ENCODE measurements at regions not wholly inside any gene's neighbourhood (a gene's known extent, or its start where the extent isn't known, plus 50 kb on each side); places are given as distances from the start of the nearest gene placed in this dataset.
A peak's percentile ranks its signal among the peaks of the same experiment; 100 is the strongest.

DNA sequence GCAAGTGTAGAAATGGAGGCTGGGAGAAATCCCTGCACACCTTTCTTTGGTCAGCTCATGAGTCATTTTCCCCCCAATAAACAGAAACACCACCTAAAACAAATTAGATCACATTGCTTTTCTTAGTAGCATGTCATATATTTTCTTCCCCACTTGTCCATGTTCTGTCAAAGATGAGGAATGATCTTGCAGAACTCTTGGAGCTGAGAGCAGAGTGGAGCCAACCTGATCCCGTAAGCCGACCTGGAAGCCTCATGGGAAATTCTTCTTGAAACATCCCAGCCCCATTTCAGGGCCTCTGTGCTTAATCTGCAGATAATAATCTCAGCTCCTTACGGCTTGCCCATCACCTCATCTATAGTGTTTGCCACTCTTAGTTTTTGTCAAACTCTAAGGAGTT is 284.6 kb upstream of the ELAC2 start:
- no peak for TF ChIP-seq SIN3A (IDR thresholded peaks at IDR 0.05; ENCODE audit: borderline replicate concordance, insufficient read depth, low read length)
- TF ChIP-seq POLR2AphosphoS5 (IDR thresholded peaks at IDR 0.05; ENCODE audit: low read depth, low read length) = no peak

DNA sequence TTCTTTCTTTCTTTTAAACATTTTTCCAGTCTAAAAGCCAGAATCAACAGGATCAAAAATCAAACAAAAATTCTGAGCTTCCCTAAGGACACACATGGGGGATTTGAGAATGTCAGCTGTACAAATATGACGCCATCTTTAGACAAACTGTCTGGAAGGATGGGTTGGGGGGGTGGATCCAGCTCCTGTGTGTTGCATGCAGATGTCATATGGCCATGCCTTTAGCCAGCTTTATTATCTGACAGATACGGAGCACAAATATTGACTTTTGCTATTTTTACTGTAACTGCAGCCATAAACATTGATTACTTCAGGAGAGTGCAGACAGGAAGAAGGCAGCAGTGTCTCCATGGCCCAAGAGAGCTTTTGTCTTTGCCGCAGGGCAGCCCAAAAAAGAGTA is 279.4 kb upstream of the ELAC2 start:
- TF ChIP-seq SIN3A (IDR thresholded peaks at IDR 0.05; ENCODE audit: borderline replicate concordance, insufficient read depth, low read length) (peak; percentile 35; the same call in 1 of the 2 replicates), FOXP2 (optimal IDR thresholded peaks at IDR 0.05; ENCODE audit: borderline replicate concordance, extremely low read depth, extremely low read length, insufficient read depth) (no peak)

DNA sequence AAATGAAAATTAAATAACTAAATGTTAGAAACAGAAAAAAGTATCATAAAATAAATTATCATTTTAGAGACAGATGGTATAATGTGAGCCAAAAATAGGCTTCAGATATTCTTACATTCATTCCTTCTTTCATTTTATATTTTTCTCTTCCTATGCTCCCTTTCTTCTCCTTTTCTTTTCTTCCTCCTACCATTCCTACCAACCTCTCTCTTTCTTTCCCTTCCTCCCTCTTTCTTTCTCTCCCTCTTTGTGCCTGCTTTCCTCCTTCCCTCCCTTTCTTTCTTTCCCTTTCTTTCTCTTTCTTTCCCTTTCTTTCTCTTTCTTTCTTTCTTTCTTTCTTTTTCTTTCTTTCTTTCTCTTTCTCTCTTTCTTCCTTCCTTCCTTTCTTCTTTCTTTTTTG is 275.6 kb upstream of the ELAC2 start:
- TF ChIP-seq FOXP2 (optimal IDR thresholded peaks at IDR 0.05; ENCODE audit: borderline replicate concordance, extremely low read depth, extremely low read length, insufficient read depth) = no peak
- no peak for TF ChIP-seq POLR2AphosphoS5 (IDR thresholded peaks at IDR 0.05; ENCODE audit: low read depth, low read length)
- no peak for TF ChIP-seq TAF1 (IDR thresholded peaks at IDR 0.05; ENCODE audit: borderline replicate concordance, insufficient read depth, low read length)

DNA sequence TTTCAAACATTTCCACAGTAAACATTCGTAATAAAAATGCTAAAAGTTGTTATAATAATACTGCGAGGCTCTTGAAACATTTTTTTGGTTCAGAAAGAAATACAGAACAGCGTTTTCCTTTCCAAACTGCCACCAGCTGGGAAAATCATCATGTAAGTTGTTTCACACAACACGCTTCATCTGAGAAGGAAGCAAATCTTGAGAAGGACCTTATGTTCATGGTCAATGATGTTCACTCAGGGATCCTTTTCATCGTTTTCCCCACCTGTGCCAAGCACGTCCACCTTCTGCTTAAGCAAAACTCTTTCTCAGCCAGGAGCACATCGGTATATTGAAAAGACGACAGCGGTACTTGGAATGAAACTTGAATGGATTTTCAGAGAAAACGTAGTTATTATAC is 274.5 kb upstream of the ELAC2 start:
- TF ChIP-seq FOXP2 (optimal IDR thresholded peaks at IDR 0.05; ENCODE audit: borderline replicate concordance, extremely low read depth, extremely low read length, insufficient read depth) (no peak), POLR2AphosphoS5 (IDR thresholded peaks at IDR 0.05; ENCODE audit: low read depth, low read length) (no peak), TAF1 (IDR thresholded peaks at IDR 0.05; ENCODE audit: borderline replicate concordance, insufficient read depth, low read length) (no peak), SIN3A (IDR thresholded peaks at IDR 0.05; ENCODE audit: borderline replicate concordance, insufficient read depth, low read length) (no peak)
- TF ChIP-seq, protein P1, sequence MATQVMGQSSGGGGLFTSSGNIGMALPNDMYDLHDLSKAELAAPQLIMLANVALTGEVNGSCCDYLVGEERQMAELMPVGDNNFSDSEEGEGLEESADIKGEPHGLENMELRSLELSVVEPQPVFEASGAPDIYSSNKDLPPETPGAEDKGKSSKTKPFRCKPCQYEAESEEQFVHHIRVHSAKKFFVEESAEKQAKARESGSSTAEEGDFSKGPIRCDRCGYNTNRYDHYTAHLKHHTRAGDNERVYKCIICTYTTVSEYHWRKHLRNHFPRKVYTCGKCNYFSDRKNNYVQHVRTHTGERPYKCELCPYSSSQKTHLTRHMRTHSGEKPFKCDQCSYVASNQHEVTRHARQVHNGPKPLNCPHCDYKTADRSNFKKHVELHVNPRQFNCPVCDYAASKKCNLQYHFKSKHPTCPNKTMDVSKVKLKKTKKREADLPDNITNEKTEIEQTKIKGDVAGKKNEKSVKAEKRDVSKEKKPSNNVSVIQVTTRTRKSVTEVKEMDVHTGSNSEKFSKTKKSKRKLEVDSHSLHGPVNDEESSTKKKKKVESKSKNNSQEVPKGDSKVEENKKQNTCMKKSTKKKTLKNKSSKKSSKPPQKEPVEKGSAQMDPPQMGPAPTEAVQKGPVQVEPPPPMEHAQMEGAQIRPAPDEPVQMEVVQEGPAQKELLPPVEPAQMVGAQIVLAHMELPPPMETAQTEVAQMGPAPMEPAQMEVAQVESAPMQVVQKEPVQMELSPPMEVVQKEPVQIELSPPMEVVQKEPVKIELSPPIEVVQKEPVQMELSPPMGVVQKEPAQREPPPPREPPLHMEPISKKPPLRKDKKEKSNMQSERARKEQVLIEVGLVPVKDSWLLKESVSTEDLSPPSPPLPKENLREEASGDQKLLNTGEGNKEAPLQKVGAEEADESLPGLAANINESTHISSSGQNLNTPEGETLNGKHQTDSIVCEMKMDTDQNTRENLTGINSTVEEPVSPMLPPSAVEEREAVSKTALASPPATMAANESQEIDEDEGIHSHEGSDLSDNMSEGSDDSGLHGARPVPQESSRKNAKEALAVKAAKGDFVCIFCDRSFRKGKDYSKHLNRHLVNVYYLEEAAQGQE (IDR thresholded peaks at IDR 0.05; ENCODE audit: insufficient read depth in 1 of 2, low read depth in 2 of 2, low read length in 2 of 2) = no peak

DNA sequence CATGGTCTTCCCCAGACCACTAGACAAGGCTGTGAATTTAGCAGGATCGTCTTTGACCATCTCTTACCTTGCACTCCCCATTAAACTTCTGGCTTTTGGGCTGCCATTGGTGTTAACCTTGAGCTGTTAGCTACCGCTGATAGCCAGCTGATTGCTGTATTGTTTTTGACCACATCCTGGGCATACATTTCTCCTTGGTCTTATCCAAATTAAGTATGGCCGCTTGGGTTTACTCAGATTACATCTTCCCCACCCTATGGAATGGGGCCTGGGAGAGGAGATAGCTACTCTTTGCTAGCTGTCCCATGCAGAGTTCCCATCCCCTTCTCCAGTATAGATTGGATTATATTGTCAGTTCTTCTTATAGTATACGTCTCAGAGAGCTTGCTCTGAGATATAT is 270.4 kb upstream of the ELAC2 start:
- TF ChIP-seq, protein P1 (IDR thresholded peaks at IDR 0.05; ENCODE audit: insufficient read depth in 1 of 2, low read depth in 2 of 2, low read length in 2 of 2) = no peak
- TF ChIP-seq POLR2AphosphoS5 (IDR thresholded peaks at IDR 0.05; ENCODE audit: low read depth, low read length) (no peak), TAF1 (IDR thresholded peaks at IDR 0.05; ENCODE audit: borderline replicate concordance, insufficient read depth, low read length) (no peak), FOXP2 (optimal IDR thresholded peaks at IDR 0.05; ENCODE audit: borderline replicate concordance, extremely low read depth, extremely low read length, insufficient read depth) (no peak), SIN3A (IDR thresholded peaks at IDR 0.05; ENCODE audit: borderline replicate concordance, insufficient read depth, low read length) (no peak)

DNA sequence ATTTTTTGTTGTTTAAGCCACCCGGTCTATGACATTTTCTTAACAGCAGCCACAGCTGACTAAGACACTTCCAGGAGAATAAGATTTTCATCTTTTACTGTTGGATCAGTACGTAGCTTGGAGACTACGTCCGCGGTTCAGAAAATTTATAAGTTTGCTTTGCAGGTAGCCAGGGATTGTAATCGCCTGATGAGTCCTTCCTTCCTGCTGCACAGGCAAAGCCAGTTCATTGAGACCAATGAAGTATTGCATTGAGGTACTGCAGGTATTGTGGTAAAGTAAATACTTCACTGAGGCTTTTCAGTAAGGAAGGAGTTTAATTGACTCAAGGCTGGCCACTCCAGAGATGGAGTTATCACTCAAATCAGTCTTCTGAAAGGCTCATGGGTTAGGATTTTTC is 269.4 kb upstream of the ELAC2 start:
- TF ChIP-seq, protein P1 (IDR thresholded peaks at IDR 0.05; ENCODE audit: insufficient read depth in 1 of 2, low read depth in 2 of 2, low read length in 2 of 2) = no peak
- TF ChIP-seq TAF1 (IDR thresholded peaks at IDR 0.05; ENCODE audit: borderline replicate concordance, insufficient read depth, low read length) (no peak), POLR2AphosphoS5 (IDR thresholded peaks at IDR 0.05; ENCODE audit: low read depth, low read length) (no peak), SIN3A (IDR thresholded peaks at IDR 0.05; ENCODE audit: borderline replicate concordance, insufficient read depth, low read length) (no peak), FOXP2 (optimal IDR thresholded peaks at IDR 0.05; ENCODE audit: borderline replicate concordance, extremely low read depth, extremely low read length, insufficient read depth) (no peak)

DNA sequence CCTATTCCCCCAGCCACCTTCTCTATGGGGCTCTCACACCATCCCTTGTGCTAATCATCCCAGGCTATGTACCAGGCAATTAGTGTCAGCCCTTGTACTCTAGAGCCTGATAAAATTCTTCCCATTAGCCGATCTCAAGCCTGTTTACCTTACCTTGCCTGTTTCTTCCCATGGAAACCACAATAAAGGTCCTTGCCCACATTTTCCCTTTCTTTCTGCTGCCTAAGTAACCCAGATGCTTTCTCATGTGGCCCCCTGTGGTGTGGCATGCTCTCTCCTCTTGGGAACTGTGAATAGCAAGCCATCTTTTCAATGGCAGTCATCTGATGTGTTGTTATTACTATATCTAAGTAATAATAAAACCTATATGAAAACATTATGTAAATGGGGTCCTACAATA is 265.8 kb upstream of the ELAC2 start:
- TF ChIP-seq FOXP2 (optimal IDR thresholded peaks at IDR 0.05; ENCODE audit: borderline replicate concordance, extremely low read depth, extremely low read length, insufficient read depth) (no peak), POLR2AphosphoS5 (IDR thresholded peaks at IDR 0.05; ENCODE audit: low read depth, low read length) (no peak)
